ENCODE measurements at regions not wholly inside any gene's neighbourhood (a gene's known extent, or its start where the extent isn't known, plus 50 kb on each side); places are given as distances from the start of the nearest gene placed in this dataset.

GRCh38 chr12:67424784-67425183 is 155.6 kb downstream of the CAND1 start:
- Histone ChIP-seq H3K9me3 (no peaks in the 10 kb centered on the region), H3K36me3 (no peaks in the 10 kb centered on the region), H3K4me1 (replicated peaks) (no peaks in the 10 kb centered on the region), H3K27me3 (replicated peaks; ENCODE audit: insufficient read depth) (no peaks in the 10 kb centered on the region), H3K4me3 (no peak overlapping the region), H3K27ac (no peak overlapping the region)
- no peak for TF ChIP-seq CTCF (IDR thresholded peaks at IDR 0.05)
- no peak for TF ChIP-seq POLR2A (IDR thresholded peaks at IDR 0.05)
- no peak for TF ChIP-seq POLR2AphosphoS5 (IDR thresholded peaks at IDR 0.05)
- DNase-seq (ENCODE audit: low spot score), result no peak
- intact Hi-C loops (cut with DNase I), result no loop called here
- WGBS, result 91% methylated on average over 1 of the region's 1 CpG

- Histone ChIP-seq H3K27me3 (replicated peaks; ENCODE audit: insufficient read depth) (no peaks in the 10 kb centered on the region), H3K36me3 (no peaks in the 10 kb centered on the region), H3K9me3 (no peaks in the 10 kb centered on the region), H3K27ac (no peak overlapping the region), H3K4me3 (no peak overlapping the region), H3K4me1 (replicated peaks) (no peaks in the 10 kb centered on the region)
- DNase-seq (ENCODE audit: low spot score), result no peak
- intact Hi-C loops (cut with DNase I), result no loop called here
- TF ChIP-seq CTCF (IDR thresholded peaks at IDR 0.05), result no peak
- TF ChIP-seq POLR2AphosphoS5 (IDR thresholded peaks at IDR 0.05), result no peak
- no peak for TF ChIP-seq POLR2A (IDR thresholded peaks at IDR 0.05)
- WGBS, result 93% methylated on average over 1 of the region's 1 CpG
Measured at GRCh38 chr12:67425394-67425793, 156.2 kb downstream of the CAND1 start.

GRCh38 chr12:67426067-67426466 is 156.9 kb downstream of the CAND1 start:
- no peaks in the 10 kb centered on the region for H3K36me3 ChIP-seq
- no peak for DNase-seq (ENCODE audit: low spot score)
- no peaks in the 10 kb centered on the region for H3K9me3 ChIP-seq
- H3K4me1 ChIP-seq (replicated peaks), result no peaks in the 10 kb centered on the region
- no peak overlapping the region for H3K4me3 ChIP-seq
- no peaks in the 10 kb centered on the region for H3K27me3 ChIP-seq (replicated peaks; ENCODE audit: insufficient read depth)
- no peak for TF ChIP-seq POLR2AphosphoS5 (IDR thresholded peaks at IDR 0.05)
- TF ChIP-seq CTCF (IDR thresholded peaks at IDR 0.05), result no peak
- no peak for TF ChIP-seq POLR2A (IDR thresholded peaks at IDR 0.05)
- intact Hi-C loops (cut with DNase I), result no loop called here
- 83% methylated on average over 2 of the region's 2 CpGs for WGBS
- H3K27ac ChIP-seq, result no peak overlapping the region

GRCh38 chr12:67427336-67427735 is 158.2 kb downstream of the CAND1 start:
- no peaks in the 10 kb centered on the region for H3K9me3 ChIP-seq
- no peaks in the 10 kb centered on the region for H3K4me1 ChIP-seq (replicated peaks)
- TF ChIP-seq POLR2AphosphoS5 (IDR thresholded peaks at IDR 0.05) (no peak), CTCF (IDR thresholded peaks at IDR 0.05) (no peak)
- no peak for DNase-seq (ENCODE audit: low spot score)
- 92% methylated on average over 4 of the region's 4 CpGs for WGBS
- no peaks in the 10 kb centered on the region for H3K36me3 ChIP-seq
- intact Hi-C loops (cut with DNase I), result no loop called here
- H3K4me3 ChIP-seq, result no peak overlapping the region
- no peaks in the 10 kb centered on the region for H3K27me3 ChIP-seq (replicated peaks; ENCODE audit: insufficient read depth)
- H3K27ac ChIP-seq, result no peak overlapping the region

GRCh38 chr12:67428431-67428830 is 159.3 kb downstream of the CAND1 start:
- no peak for TF ChIP-seq CTCF (IDR thresholded peaks at IDR 0.05)
- TF ChIP-seq POLR2AphosphoS5 (IDR thresholded peaks at IDR 0.05), result no peak
- TF ChIP-seq POLR2A (IDR thresholded peaks at IDR 0.05), result no peak
- no peak for DNase-seq (ENCODE audit: low spot score)
- Histone ChIP-seq H3K4me3 (no peak overlapping the region), H3K27me3 (replicated peaks; ENCODE audit: insufficient read depth) (no peaks in the 10 kb centered on the region), H3K4me1 (replicated peaks) (no peaks in the 10 kb centered on the region), H3K27ac (no peak overlapping the region), H3K9me3 (no peaks in the 10 kb centered on the region), H3K36me3 (no peaks in the 10 kb centered on the region)
- 47% methylated on average over 2 of the region's 2 CpGs for WGBS
- intact Hi-C loops (cut with DNase I), result no loop called here
